Heart left ventricle (tissue), 13 donors: ENCODE measurements at regions not wholly inside any gene's neighbourhood (a gene's known extent, or its start where the extent isn't known, plus 50 kb on each side); places are given as distances from the start of the nearest gene placed in this dataset.

Experiments
- POLR2A ChIP-seq, 2 donors: fragments of 450-650 bp; IDR thresholded peaks; one replicate each; pipeline ENCODE4 v1.6.1; 2017; ENCODE audit warnings: antibody characterized with exemption in 2 of 2, mild to moderate bottlenecking in 2 of 2, moderate library complexity in 2 of 2
- TF ChIP-seq, protein P1 (sequence below), 12 donors: fragments of 200-600 bp; sonication (generic) in 4 of 12; IDR thresholded peaks; one replicate each; pipeline versions ENCODE4 v1.5.0 to v1.8.0; 2018 to 2022; ENCODE audit warnings: antibody characterized with exemption in 12 of 12, mild to moderate bottlenecking in 5 of 12
- donor health status: ischemic (EF 13 %, LVEDD 7.1; RV severe dilation, severe dysfunction).
- donor health status: DM: no; HTN: yes; CAD: no.
- donor health status: DM: no; HTN: no; CAD: no.
- donor health status: ischemic (EF 25% LVEDD 6.9; RV normal size, moderate dysfunction).
- donor health status: ischemic (EF 25% LVEDD 5.7; RV mildly dilated, moderate dysfunction).
- donor health status: ischemic (EF 35%, LVEDD 5.7; RV mildly dilated, moderate dysfunction).
- donor health status: nonischemic (EF 11% LVEDD 7.7; RV severe dilation, severe dysfunction).
- donor health status: DM: yes; HTN: yes; CAD: no.
- donor health status: PGD.
- donor health status: ischemic (EF 29% LVEDD 5.4; RV normal size, mild dysfunction).
- donor health status: nonischemic (EF 23%, LVEDD 6.1; RV moderate dilation, normal function).

DNA sequence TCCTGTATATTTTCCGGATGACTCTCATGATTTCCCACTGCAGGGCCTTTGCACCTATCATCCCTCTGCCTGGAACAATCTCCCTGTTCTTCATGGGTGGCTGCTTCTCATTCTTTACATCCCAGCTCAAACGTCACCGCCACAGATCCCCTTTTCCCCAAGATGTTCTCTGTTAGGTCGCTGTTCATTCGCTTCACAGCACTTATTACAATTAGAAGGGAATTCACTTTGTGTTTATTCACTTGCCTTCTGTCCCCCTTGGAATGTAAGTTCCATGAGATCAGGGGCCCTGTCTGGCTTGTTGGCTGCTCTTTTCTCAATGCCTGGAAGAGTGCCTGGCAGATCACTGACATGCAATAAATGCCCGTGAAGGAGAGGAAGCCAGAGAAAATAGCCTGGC lies 106.7 kb downstream of the FOXI3 start:
- TF ChIP-seq, protein P1, sequence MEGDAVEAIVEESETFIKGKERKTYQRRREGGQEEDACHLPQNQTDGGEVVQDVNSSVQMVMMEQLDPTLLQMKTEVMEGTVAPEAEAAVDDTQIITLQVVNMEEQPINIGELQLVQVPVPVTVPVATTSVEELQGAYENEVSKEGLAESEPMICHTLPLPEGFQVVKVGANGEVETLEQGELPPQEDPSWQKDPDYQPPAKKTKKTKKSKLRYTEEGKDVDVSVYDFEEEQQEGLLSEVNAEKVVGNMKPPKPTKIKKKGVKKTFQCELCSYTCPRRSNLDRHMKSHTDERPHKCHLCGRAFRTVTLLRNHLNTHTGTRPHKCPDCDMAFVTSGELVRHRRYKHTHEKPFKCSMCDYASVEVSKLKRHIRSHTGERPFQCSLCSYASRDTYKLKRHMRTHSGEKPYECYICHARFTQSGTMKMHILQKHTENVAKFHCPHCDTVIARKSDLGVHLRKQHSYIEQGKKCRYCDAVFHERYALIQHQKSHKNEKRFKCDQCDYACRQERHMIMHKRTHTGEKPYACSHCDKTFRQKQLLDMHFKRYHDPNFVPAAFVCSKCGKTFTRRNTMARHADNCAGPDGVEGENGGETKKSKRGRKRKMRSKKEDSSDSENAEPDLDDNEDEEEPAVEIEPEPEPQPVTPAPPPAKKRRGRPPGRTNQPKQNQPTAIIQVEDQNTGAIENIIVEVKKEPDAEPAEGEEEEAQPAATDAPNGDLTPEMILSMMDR (IDR thresholded peaks at IDR 0.05): no peak
- TF ChIP-seq POLR2A (IDR thresholded peaks at IDR 0.05): no peak
